HG03565 (cell line): ENCODE measurements at regions not wholly inside any gene's neighbourhood (a gene's known extent, or its start where the extent isn't known, plus 50 kb on each side); places are given as distances from the start of the nearest gene placed in this dataset.

Experiments used
- ATAC-seq: cut with Tn5 transposase; IDR thresholded peaks from one replicate; pipeline ENCODE4 v1.9.1; 2021; ENCODE audit warnings: mild to moderate bottlenecking, moderate library complexity; ENCODE audit not compliant: unreplicated experiment

DNA sequence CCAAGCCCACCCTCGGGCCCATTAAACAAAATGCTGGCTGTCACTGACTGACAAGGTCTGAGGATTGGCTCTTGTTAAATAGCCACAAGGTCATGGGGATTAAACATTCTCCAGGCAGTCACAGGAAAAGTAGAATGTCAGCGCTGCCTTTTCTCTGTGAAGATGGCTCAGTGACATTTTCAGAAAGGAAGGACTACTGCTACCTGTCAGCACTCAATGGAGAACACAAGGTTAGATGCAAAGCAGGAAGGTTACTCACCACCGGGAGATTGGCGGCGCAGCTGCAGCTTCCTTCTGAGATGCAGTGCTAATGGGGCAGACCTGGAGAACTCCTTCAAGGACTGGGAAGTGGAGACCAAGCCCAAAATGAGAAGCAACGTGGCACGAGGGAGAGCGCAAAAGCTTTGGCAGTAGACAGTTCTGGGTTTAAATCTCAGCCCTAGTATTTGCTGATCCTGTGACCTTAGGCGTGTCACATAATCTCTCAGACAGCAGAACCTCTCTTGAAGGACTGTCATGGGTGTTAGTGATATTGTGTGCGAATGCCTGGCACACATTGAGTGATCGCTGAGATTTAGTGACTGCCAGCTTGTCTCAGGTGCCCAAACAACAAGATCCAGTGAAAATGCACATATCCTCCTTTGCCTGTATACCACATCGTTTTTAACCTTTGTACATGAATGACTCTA, 213.1 kb upstream of the BOD1L1 start:
- ATAC-seq: no peak

DNA sequence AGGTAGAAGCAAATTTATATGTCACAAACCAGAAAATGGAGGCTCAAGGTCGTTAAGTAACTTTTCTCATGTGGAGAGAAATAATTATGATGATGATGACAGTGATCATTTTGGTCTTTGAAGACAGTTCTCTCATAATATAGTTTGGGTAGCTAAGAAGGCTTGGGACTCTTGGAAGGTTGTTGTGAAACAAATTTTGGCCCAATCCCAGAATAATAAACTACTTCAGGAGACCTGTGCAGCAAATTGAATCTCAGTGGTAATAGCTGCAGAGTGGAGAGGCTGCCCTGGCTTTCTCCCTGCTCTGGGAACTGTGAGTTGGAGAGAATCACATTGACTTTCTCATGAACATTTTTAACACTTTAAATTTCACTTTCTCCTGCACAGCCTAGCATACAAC, 217.2 kb upstream of the BOD1L1 start:
- ATAC-seq: no peak

DNA sequence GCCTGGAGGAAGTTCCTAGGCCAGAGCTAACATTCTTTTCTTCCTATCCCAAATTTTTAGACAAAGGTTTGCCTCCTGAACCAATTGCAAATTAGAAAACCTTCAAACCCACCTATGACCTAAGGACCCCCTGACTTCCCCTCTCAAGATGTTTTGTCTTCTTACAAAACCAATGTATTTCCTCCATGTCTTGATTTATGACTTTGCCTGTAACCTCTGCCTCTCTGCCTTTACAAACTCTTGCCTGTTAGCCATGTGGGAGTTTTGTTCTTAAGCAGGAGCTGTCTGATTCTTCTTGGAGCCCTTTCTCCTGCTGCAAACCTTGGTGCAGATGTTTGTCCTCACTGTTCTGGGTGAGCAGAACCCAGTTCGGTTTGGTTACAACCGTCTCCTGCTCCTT, 222.3 kb upstream of the BOD1L1 start:
- no peak for ATAC-seq

DNA sequence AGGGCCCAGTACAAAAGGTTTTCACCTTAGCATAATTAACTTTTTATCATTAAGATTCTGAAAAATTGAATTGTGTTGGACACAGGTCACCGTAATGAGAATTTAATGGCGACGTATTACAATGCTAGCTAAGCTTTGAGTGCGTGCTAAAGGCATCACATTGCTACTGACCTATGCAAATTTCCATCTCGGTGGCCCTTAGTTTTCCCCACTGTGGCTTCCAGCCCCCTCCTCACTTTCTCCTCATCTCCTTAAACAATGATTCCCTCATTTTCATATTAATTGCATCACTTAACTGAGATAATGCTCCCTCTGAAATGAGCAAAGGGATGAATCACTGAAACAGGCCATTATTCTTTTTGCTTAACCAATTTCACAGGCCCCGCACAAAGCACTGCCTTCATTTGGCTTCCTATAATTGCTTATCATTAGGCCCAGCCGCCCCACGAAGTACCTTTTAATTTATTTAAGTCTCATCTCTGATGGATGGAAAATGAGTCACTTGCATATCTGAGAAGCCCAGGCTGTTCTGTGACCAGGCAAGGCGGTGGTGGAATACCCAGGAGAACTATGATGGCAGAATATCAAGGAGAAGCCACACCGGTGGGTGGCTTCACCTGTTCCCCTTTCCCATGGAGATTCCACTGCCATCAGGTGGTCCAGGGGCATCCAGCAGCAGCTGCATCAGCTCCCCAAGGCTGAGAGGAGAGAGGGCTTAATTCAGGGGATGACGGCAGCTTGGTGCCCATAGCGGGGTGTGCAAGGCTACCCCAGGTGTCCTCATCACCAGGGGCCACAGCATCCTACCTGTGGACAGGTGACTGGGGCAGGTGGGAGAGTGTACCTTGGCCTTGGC, 223.8 kb upstream of the BOD1L1 start:
- no peak for ATAC-seq

DNA sequence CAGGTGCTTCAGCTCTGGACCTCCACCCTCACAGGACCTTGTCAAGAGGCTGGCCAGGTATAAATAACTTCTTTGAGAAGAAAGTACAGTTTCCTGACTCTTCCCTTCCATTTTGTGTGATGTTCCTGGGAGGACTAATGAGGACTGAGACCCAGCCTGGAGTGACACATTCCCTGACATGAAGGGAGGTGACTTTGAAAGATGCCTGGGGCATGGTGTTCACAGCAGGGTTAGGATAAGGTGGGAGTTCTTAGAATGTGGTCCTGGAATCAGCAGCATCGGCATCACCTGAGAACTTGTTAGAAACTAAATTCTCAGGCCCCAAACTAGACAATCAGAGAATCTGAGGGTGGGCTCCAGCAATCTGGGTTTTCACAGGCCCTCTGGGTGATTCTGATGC, 224.9 kb upstream of the BOD1L1 start:
- no peak for ATAC-seq

DNA sequence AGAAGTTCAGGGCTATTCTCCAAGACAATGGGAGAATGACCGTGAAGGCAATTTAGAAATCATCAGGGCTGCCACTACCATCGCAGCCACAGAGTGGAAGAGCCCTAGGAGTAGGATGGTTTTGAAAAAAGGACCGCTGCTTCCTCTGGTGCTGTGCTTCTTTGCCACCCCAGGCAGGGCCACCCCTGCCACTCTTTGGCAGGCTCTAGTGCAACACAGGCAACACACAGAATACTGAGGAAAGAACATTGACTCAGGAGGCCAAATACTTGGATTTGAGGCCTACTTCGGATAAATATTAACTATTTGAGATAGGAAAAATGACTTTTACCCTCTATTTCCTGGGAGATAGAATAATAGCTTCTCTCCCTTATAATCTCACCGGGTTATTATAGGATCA, 228.9 kb upstream of the BOD1L1 start:
- ATAC-seq: no peak

DNA sequence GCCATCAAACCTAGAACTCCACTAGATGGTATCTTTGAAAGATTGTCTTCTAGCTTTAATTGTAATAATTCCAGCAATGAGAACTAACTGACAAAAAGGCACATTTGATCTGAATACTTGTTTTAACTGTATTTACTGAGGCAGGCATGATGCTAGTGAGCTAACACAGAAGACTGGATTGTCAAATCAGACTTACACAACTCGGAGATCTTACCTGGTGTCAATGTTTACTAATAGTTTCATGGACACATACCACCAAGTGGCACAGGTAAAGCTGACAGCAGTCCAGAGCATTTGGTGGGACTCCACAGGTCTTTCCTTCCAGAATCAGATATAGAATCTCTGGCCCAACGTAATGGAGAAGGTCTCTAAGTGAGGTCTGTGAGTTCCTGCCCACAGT, 229.9 kb upstream of the BOD1L1 start:
- no peak for ATAC-seq

DNA sequence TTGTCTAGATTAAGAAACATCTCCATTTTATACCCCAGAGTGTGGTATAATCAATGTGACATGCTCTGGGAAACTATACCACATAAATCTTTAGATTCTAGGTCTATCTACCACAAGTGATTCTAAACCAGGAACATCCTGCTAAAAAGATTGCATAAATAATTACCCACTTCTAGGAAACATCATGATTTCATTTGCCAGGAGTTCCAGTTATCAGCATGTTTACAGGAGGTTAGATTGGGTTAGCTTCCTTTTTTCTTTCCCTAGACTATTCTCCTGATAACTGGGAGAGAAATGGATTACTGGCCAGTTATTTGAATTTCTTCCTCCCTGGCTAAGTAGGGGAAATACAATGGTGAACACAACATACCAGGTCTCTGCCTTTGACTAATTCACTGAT, 230.3 kb upstream of the BOD1L1 start:
- no peak for ATAC-seq

DNA sequence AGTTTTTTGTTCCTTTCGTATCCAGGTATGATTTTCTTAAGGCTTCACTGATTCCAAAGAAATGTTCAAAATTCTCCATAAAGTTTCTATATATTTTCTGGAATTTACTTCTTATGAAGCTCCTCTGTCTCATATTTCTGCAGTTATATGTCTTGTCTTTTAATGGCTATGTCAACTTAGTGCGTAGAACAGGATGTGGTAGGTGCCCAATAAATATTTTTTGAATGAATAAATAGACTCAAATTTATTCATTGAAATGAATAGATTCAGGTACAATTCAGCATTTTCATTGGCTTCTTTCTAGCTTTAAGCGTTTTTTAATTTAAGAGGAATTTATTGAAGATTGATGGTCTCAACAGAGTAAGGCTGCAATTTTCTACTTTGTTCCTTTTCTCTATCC, 231.9 kb upstream of the BOD1L1 start:
- no peak for ATAC-seq

DNA sequence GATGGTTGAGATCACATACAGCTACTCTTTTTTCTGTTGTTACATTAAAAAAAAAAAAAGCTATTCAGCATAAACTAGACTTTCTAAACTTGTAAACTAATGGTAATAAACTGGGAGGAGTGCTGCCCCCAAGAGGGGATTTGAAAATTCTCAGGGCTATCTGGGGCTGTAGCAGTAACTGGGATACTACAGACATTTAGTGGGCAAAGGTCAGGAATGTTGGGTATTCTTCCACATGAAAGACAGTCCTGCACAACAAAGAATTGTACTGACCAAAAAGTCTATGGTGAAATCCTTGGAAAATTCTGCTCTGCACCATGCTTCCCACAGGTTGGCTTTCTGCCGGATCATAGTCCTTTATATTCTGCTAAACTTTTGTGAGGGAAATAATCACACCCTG, 232.6 kb upstream of the BOD1L1 start:
- ATAC-seq: no peak

DNA sequence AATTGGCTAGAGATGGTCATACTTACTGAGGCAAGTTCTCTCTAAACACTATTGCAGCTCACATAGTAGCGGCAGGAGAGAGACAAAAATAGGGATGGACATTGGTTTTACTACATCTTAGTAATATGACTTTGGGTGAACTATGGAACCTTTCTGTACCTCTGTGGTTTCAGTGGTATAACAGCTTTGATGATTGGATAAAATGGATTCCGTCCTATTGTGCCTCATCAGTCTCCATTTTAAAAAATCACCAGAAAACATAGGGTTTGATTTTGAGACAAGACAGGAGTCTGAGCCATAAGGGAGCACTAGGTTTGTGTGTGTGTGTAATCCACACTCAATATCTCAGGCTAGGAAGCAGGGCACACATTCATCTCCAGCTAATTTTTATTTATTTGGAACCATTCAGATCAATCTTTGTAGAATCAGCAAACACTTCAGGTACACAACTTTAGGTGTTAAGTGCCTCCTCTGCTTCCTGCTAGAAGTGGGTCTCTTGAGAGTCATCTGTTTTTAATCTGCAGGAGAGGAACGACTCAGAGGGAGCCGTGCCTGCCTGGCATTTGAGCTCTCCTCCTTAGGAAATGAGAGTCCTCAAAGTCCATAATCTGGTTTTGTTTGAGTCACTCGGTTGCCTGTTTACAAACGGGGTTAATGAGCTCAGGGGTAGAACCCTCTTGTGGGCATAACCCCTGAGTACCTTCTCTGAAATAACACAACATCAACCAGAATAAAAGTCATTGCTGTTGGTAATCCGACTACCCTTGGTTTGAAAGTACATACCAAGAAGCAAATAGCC, 238.5 kb upstream of the BOD1L1 start:
- no peak for ATAC-seq

DNA sequence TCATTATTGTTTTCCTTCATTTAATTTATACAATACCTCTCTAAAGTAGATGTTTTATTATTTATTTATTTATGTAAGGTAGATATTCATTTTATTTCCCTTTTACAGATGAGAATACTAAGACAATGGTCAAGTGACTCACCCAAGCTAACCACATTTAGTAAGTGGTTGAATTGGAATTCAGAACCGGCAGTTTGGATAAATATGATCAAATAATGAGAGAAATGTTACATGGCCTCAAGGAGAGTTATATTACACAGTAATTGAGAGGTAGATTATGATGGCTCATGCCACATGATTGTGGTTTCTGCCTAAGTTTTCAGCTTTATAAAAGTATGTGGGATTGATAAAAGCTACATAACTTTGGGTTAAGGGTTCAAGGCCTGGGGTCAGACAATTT, 239.4 kb upstream of the BOD1L1 start:
- no peak for ATAC-seq

DNA sequence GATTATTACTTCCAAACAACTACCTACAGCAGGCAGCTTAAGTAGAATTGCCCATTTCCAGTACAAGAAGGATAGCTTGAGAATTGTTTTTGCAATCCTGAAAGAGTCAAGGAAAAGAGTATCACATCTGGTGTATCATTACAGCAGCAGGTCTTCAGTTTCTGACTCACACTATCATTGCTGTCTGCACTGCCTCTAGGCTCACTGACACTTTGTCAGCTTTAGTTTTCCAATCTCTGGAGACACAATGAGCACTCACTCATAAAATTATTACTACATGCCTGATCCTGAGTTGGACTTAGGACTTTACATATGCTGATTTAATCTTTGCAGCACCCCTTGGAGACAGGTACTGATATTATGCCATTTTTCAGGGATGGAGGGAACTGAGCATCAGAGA, 244.6 kb upstream of the BOD1L1 start:
- no peak for ATAC-seq

DNA sequence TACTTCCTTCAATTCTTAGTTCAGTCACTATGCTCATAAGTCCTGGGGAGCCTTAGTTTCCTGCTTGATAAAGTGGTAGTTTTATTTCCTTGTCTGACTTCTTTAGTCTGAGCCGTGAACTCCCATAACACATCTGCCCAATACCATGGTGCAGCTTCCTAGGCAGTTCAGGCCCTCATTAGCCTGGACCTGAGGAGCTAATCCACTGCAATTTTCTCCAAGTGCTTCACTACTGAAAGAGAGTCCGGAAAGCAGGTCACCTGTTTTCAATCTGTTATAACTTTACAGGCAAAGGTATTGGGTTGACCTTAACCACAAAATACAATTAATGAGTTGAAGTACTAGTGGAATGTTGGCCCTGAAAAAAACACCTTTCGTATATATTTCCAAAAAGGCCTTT, 245.4 kb upstream of the BOD1L1 start:
- no peak for ATAC-seq

DNA sequence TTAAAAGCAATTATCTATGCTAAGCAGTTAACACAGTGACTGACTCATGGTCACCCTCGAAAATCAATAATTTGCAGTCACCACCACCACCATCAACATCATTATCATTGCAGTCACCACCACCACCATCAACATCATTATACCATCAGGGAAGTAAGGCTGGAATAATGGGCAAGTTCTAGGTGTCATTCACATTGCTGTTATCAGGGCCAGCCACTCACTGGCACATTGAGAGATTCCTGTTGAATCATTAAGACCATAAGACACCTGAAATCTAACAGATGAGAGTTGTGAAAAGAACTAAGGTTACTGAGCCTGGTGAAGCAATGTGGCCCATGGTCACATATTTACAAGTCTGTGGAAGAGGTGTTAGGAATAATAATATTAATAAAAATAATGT, 247.7 kb upstream of the BOD1L1 start:
- no peak for ATAC-seq

DNA sequence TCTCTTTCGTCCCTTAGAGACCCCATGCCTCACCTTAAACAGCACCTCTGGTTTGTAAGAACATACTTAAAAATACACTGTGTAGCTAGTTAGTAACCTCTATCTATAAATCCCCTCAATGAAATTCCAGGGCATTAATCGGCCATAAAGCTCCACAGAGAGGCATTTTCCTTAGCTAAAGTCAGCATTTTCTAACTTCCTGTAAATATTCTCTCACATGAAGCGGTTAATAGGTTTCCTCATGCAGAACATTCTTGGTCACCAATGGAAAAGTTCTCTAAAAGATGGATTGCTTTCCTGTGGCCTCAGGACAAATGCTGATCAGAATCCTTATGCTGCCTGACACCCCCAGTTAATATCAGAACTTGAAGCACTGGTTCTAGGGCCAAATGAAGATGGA, 248.6 kb upstream of the BOD1L1 start:
- no peak for ATAC-seq

DNA sequence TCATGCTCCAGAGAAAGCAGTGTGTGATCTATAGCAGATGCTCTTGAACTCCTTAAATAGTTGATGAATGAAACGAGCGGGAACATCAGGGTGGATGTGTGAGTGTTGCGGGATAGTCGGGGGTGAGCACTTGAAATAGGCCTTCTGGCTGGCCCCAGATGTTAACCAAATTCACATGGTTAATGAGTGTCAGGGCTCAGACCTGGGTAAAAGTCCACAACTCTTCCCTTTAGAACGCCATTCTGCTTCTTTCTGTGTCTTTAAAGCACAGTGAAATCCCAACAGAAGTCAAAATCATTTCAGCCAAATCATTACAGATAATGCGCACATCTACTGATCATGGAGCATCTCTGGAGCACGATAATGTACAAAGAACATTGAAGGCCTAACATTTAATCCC, 249.4 kb upstream of the BOD1L1 start:
- ATAC-seq: no peak

DNA sequence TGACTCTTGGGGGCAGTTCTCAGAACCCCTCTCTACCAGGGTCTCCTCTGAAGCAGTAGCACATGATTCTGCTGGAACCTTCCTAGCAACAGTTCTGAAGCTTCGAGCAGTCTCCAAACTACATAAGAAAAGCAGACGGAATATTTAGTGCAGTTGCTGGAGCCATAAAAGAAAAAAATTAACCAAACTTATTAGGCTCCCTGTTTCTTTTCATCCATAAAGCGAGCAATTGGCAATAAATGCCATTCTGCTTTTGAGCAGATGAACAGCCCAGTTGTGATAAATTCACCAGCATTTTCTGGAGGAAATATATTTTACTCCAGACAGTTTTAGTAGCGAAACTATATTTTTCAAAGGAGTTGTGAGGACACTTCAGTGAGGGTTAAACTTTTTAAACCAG, 250.1 kb upstream of the BOD1L1 start:
- ATAC-seq: no peak

DNA sequence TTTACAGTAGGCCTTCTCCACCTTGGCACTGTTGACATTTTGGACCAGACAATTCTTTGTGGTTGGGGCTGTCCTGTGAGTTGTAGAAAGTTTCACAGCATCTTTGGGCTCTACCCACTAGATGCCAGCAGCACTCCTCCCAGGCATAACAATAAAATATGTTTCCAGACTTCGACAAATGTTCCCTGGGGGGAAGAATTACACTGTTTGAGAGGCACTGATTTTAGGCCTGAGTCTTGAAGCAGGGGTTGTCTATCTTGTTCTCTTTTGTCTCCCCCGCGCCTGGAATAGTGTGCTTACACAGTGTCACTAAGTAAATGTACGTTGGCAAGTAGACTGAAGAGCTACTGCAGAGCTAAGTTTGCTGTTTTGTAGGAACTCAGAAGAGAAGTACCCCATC, 254.4 kb upstream of the BOD1L1 start:
- no peak for ATAC-seq

DNA sequence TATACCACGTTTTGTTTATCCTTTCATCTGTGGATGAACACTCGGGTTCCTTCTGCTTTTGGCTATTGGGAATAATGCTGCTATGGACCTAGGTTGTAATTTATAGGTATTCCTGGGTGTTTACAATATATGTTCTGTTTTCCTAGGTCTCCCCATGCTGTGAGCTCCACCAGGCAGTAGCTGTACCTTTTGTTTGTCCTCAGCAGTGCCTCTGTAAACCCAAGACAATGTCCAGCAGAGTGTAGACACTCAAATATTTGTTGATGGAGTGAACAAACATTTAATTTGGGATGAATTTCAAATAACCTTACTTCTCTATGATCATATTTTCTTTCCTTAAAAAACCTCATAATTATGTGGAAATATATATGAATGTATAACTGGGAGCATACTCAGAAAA, 259.5 kb upstream of the BOD1L1 start:
- ATAC-seq: no peak

DNA sequence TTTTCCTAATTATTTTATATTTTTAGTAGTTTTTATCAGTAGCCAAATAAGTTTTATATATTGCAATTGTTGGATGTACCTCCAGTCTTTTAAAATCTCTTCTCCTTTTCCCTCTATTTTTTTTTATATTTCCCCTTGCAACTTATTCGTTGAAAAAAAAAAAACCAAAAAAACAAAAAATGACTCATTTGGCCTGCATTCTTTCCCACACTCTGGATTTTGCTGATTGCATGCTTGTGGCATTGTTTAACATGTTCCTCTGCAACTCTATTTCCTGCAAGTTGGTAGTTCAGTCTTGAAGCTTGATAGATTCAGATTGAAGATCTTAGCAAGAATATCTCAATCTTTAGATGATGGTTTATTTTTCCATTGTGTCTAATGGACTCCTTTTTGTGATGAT, 260.6 kb upstream of the BOD1L1 start:
- ATAC-seq: no peak

DNA sequence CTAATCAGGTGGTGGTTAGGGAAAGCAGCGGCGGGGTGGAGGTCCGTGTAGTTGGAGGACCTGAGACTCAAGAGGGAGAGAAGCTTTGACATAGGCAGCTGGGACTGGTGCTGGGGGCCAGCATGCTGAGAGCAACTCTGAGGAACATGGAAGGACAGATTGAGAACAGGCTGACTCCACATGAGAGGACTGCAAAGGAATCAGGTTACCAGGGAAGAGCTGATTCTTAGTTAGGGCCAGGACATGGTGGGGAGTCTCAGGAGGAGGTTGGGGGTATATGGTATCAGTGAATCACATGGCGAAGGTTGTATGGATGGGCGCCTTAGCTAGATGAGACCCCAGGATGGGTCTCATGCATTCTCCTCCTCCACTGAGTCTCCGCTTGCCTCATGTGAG, 264.0 kb upstream of the BOD1L1 start:
- ATAC-seq: no peak
